ENCODE measurements at regions not wholly inside any gene's neighbourhood (a gene's known extent, or its start where the extent isn't known, plus 50 kb on each side); places are given as distances from the start of the nearest gene placed in this dataset.

GRCh38 chr18:73421010-73421409 is 553.2 kb upstream of the NETO1 start:
- intact Hi-C loops (cut with DNase I), result no loop called here
- H3K36me3 ChIP-seq, result no peaks in the 10 kb centered on the region
- no peaks in the 10 kb centered on the region for H3K27me3 ChIP-seq (ENCODE audit: low read depth)
- DNase-seq (no peak), ATAC-seq (no peak)
- H3K9me3 ChIP-seq, result no peaks in the 10 kb centered on the region
- H3K4me3 ChIP-seq, result no peak overlapping the region
- TF ChIP-seq CTCF (IDR thresholded peaks at IDR 0.05), result no peak
- no peak overlapping the region for H3K27ac ChIP-seq
- no peaks in the 10 kb centered on the region for H3K4me1 ChIP-seq

GRCh38 chr18:73419531-73419930 is 551.7 kb upstream of the NETO1 start:
- H3K4me3 ChIP-seq, result no peak overlapping the region
- intact Hi-C loops (cut with DNase I), result no loop called here
- no peaks in the 10 kb centered on the region for H3K36me3 ChIP-seq
- H3K27ac ChIP-seq, result no peak overlapping the region
- DNase-seq, result no peak
- no peak for ATAC-seq
- no peak for TF ChIP-seq CTCF (IDR thresholded peaks at IDR 0.05)
- no peaks in the 10 kb centered on the region for H3K27me3 ChIP-seq (ENCODE audit: low read depth)
- H3K9me3 ChIP-seq, result no peaks in the 10 kb centered on the region
- H3K4me1 ChIP-seq, result no peaks in the 10 kb centered on the region

GRCh38 chr18:73414598-73414997 is 546.8 kb upstream of the NETO1 start:
- H3K36me3 ChIP-seq, result no peaks in the 10 kb centered on the region

GRCh38 chr18:73414069-73414468 is 546.3 kb upstream of the NETO1 start:
- no peak overlapping the region for H3K27ac ChIP-seq
- no peak for ATAC-seq
- no peak for TF ChIP-seq CTCF (IDR thresholded peaks at IDR 0.05)
- H3K4me1 ChIP-seq, result no peaks in the 10 kb centered on the region
- H3K4me3 ChIP-seq, result no peak overlapping the region
- no peak for DNase-seq
- no peaks in the 10 kb centered on the region for H3K36me3 ChIP-seq
- no peaks in the 10 kb centered on the region for H3K9me3 ChIP-seq
- no peaks in the 10 kb centered on the region for H3K27me3 ChIP-seq (ENCODE audit: low read depth)
- intact Hi-C loops (cut with DNase I), result no loop called here

More at GRCh38 chr18:73414598-73414997, 546.8 kb upstream of the NETO1 start:
- no peak overlapping the region for H3K27ac ChIP-seq
- H3K4me1 ChIP-seq, result no peaks in the 10 kb centered on the region
- DNase-seq (no peak), ATAC-seq (no peak)
- H3K9me3 ChIP-seq, result no peaks in the 10 kb centered on the region
- no peak for TF ChIP-seq CTCF (IDR thresholded peaks at IDR 0.05)
- H3K27me3 ChIP-seq (ENCODE audit: low read depth), result no peaks in the 10 kb centered on the region
- intact Hi-C loops (cut with DNase I), result no loop called here
- H3K4me3 ChIP-seq, result no peak overlapping the region

GRCh38 chr18:73409242-73409641 is 541.5 kb upstream of the NETO1 start:
- ATAC-seq (no peak), DNase-seq (no peak)
- Histone ChIP-seq H3K4me1 (no peaks in the 10 kb centered on the region), H3K27ac (no peak overlapping the region), H3K9me3 (no peaks in the 10 kb centered on the region), H3K36me3 (no peaks in the 10 kb centered on the region), H3K27me3 (ENCODE audit: low read depth) (no peaks in the 10 kb centered on the region), H3K4me3 (no peak overlapping the region)
- intact Hi-C loops (cut with DNase I), result no loop called here
- no peak for TF ChIP-seq CTCF (IDR thresholded peaks at IDR 0.05)

GRCh38 chr18:73408469-73408868 is 540.7 kb upstream of the NETO1 start:
- no peaks in the 10 kb centered on the region for H3K9me3 ChIP-seq
- DNase-seq, result no peak
- no peak for ATAC-seq

More at GRCh38 chr18:73408469-73408868, 540.7 kb upstream of the NETO1 start:
- Histone ChIP-seq H3K4me3 (no peak overlapping the region), H3K27me3 (ENCODE audit: low read depth) (no peaks in the 10 kb centered on the region), H3K4me1 (no peaks in the 10 kb centered on the region), H3K27ac (no peak overlapping the region), H3K36me3 (no peaks in the 10 kb centered on the region)
- no peak for TF ChIP-seq CTCF (IDR thresholded peaks at IDR 0.05)
- intact Hi-C loops (cut with DNase I), result no loop called here
